Vagina (tissue), 2 donors: ENCODE measurements at regions not wholly inside any gene's neighbourhood (a gene's known extent, or its start where the extent isn't known, plus 50 kb on each side); places are given as distances from the start of the nearest gene placed in this dataset.

ENCODE experiments used
- POLR2A ChIP-seq, 2 donors: fragments of 450-650 bp; IDR thresholded peaks; one replicate each; pipeline ENCODE4 v1.6.1; 2017; ENCODE audit warnings: antibody characterized with exemption in 2 of 2, mild to moderate bottlenecking in 2 of 2, moderate library complexity in 2 of 2
- POLR2AphosphoS5 ChIP-seq, 2 donors: sonication (generic); formaldehyde crosslinking; IDR thresholded peaks; one replicate each; pipeline ENCODE4 v1.9.0; 2017; ENCODE audit warnings: antibody characterized with exemption in 2 of 2, mild to moderate bottlenecking in 2 of 2, low read depth in 1 of 2; ENCODE audit not compliant: insufficient read depth in 1 of 2
- TF ChIP-seq, protein P1 (sequence below), 3 experiments: fragments of 450-650 bp in 2 of 3; fragments of 200-600 bp in 1 of 3; sonication (generic) in 1 of 3; IDR thresholded peaks; one replicate each; pipeline ENCODE4 v1.5.1; 2017 to 2019; ENCODE audit warnings: antibody characterized with exemption in 3 of 3, mild to moderate bottlenecking in 2 of 3, moderate library complexity in 2 of 3

DNA sequence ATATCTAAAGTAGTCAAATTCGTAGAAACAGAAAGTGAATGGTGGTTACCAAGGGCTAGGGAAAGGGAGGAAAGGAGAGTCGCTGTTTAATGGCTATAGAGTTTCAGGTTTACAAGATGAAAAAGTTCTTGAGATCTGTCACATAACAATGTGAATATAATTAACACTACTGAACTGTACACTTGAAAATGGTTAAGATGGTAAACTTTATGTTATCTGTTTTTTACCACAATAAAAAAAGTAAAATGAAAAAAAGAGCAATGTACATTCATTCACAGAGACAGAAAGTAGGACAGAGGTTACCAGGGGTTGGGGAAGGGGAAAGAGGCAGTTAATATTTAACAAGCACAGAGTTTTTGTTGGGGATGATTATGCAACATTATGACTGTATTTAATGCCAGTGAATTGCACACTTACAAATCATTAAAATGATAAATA is 53.3 kb upstream of the SEC16B start:
- TF ChIP-seq, protein P1, sequence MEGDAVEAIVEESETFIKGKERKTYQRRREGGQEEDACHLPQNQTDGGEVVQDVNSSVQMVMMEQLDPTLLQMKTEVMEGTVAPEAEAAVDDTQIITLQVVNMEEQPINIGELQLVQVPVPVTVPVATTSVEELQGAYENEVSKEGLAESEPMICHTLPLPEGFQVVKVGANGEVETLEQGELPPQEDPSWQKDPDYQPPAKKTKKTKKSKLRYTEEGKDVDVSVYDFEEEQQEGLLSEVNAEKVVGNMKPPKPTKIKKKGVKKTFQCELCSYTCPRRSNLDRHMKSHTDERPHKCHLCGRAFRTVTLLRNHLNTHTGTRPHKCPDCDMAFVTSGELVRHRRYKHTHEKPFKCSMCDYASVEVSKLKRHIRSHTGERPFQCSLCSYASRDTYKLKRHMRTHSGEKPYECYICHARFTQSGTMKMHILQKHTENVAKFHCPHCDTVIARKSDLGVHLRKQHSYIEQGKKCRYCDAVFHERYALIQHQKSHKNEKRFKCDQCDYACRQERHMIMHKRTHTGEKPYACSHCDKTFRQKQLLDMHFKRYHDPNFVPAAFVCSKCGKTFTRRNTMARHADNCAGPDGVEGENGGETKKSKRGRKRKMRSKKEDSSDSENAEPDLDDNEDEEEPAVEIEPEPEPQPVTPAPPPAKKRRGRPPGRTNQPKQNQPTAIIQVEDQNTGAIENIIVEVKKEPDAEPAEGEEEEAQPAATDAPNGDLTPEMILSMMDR (IDR thresholded peaks at IDR 0.05) = no peak
- TF ChIP-seq POLR2AphosphoS5 (IDR thresholded peaks at IDR 0.05; ENCODE audit: insufficient read depth in 1 of 2, low read depth in 1 of 2) (no peak), POLR2A (IDR thresholded peaks at IDR 0.05) (no peak)
